HG03064 (cell line): ENCODE measurements at regions not wholly inside any gene's neighbourhood (a gene's known extent, or its start where the extent isn't known, plus 50 kb on each side); places are given as distances from the start of the nearest gene placed in this dataset.

ENCODE experiments used
- ATAC-seq: cut with Tn5 transposase; IDR thresholded peaks from one replicate; pipeline ENCODE4 v1.9.1; 2021; ENCODE audit warnings: low read depth; ENCODE audit not compliant: unreplicated experiment

DNA sequence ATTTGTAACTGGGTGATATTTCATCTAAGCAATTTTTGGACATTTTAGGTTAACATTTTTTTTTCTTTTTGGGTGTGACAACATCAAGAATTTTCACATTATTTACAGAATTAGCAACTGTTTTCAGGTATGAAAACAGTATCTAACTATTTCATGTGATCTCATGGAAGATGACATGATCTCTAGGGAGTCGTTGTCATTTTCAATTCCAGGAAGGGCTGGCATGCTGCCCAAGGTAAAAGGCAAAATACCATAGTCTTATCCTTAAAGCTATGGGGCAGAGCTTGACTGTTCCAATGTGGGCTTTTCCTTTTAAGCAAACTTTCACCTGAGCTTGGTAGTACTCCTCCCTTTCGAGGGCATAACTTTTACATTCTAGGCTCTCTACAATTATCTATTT, 443.7 kb downstream of the DSEL start:
- no peak for ATAC-seq

GRCh38 chr18:67068608-67069007, 447.9 kb downstream of the DSEL start:
- no peak for ATAC-seq

- ATAC-seq: no peak
These were observed 443.4 kb upstream of the CDH19 start for GRCh38 chr18:67047334-67047733.

DNA sequence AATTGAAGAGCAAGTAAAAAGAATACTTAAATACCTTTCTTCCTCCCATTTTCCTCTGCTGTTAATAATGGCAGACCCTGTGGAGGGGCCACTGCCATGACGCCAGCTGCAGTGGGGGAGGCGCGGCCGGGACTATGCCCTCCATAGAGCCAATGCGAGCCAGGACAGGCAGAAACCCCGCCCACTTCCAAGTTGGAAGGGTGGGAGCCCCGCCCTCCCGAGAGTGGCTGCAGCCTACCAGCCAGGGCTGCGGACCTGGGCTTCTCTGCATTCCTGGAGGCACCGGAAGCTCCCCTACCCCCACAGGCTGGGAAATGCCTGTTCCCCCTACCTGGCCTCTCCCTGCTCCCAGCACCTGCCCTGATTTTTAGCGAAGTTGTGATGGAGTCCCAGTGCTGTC, 439.4 kb upstream of the CDH19 start:
- no peak for ATAC-seq

GRCh38 chr18:67041334-67041733, 437.4 kb upstream of the CDH19 start:
- ATAC-seq: no peak

DNA sequence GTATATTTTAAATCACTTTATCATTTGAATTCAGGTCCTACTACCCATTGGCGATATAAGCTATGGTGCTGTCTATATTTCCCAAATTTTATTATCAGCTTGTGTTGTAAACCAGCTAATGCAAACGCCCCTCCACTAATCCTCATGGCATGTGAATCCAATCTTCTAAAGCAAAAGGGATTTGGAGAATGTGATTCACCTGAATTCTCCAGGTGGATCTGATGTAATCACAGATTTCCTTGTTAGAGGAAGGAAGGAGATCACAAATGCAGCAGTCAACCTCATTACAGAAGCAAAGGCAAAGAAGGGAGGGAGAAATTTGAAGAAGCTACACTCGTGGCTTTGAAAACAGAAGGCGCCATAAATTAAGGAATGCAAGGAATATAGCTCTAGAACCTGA, 431.1 kb upstream of the CDH19 start:
- no peak for ATAC-seq

GRCh38 chr18:67023059-67023458, 419.2 kb upstream of the CDH19 start:
- no peak for ATAC-seq

GRCh38 chr18:67010919-67011318, 407.0 kb upstream of the CDH19 start:
- no peak for ATAC-seq

- ATAC-seq: no peak
These were observed 404.1 kb upstream of the CDH19 start for GRCh38 chr18:67007999-67008398.

DNA sequence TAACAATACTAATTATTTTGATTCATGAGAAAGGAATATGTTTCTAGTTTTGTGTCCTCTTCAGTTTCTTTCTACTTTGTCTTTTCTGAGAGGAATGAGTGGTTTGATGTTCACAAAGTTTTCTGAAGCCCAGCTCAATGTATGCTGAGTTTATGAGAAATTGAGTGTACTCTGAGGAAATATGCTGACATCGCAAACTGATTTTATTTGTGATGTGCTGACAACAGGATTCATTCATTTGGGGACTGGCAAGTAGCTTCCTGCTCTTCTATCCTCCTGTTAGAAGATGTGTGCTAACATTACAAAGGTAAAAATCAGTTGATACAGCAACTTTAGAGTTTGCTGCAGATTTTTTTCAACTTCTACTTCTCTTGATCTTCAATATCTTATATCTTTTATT, 403.2 kb upstream of the CDH19 start:
- no peak for ATAC-seq

DNA sequence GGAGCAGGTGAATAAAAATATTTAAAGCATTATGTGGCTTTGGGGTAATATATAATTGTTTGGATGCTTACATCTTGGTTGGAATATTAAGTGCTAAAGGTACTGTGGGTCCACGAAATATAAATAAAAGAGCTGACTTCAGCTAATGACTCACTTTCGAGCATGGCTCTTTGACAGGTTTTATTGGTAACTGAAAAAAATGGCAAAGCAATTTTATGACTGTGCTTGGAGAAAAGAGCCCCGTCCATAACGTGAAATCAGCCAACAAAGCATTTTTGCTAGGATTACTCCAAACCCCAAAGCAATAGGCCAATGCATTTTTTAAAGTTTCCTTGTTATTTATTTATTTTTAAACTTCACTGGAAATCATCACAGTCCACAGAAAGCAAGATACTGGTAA, 397.2 kb upstream of the CDH19 start:
- no peak for ATAC-seq

- ATAC-seq: no peak
These were observed 395.1 kb upstream of the CDH19 start for GRCh38 chr18:66999003-66999402.

DNA sequence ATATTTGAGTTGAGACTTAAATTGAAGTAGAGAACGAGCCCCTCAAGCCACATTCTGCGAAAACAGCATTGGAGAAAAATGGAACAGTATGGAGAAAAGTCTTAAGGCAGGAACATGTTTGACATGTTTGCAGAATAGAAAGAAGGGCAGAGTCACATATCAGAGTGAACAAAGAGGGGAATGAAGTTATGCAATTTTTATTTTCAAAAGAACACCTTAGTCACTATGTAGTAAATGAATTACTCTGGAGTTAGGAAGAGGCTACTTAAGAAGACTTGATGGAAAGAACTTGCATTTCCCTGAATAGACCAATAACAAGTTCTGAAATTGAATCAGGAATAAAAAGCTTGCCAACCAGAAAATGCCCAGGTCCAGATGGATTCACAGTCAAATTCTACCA, 391.4 kb upstream of the CDH19 start:
- no peak for ATAC-seq

DNA sequence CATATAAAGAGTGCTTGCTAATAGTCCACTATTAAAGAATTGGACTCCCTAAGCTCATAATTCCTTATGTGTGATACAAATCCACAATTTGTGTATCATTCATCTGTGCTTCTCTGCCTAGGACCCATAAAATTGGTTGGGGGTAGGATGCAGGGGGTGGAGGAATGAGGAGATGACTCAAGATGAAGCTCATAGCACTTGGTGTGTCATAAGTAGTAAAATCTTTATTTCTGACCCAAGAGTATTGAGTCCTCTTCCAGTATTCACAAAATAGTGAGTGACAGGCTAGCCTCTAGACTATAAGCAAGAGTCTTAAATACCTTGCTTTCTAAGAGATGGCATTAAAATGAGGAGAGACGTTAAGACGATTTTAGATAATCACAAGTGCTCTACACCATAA, 390.9 kb upstream of the CDH19 start:
- no peak for ATAC-seq

- ATAC-seq: no peak
These were observed 389.6 kb upstream of the CDH19 start for GRCh38 chr18:66993492-66993891.

- no peak for ATAC-seq
These were observed 387.0 kb upstream of the CDH19 start for GRCh38 chr18:66990909-66991308.

DNA sequence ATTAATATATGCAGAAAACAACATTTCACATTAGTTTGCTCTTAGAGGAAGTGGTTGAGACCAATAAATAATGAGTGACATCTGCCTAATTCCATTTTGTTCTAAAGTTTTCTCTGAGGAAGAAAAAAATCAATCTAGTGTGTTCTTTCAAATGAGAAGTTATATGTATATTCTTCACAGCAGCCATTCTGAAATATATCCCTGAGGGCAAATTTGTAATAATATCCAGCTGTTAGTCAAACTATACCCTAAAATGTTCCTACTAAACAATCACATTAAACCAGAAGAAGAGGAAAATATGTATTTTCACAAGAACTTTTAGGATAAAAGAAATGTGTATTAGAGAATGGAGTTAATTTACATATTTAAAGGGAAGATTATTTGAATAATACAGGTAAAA, 375.1 kb upstream of the CDH19 start:
- no peak for ATAC-seq

GRCh38 chr18:66972681-66973080, 368.8 kb upstream of the CDH19 start:
- ATAC-seq: no peak

DNA sequence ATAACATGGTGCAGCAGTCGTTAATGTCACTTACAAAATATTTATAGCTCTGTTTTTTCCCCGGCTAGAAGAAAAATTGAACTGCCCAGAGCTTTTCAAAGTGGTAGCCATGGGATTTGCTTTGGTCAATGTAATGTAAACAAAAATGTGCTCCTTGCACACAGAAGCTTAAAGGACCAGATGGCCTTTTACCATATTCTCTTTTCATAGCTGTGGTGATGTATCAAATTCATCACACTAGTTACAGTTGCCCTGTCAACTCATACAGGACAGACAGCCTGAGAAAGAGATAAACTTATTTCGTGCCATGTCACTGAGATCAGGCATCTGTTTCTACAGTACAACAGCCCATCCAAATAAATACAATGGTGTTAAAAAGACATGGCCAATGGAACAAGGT, 368.1 kb upstream of the CDH19 start:
- no peak for ATAC-seq

GRCh38 chr18:66966171-66966570, 362.3 kb upstream of the CDH19 start:
- ATAC-seq: no peak

DNA sequence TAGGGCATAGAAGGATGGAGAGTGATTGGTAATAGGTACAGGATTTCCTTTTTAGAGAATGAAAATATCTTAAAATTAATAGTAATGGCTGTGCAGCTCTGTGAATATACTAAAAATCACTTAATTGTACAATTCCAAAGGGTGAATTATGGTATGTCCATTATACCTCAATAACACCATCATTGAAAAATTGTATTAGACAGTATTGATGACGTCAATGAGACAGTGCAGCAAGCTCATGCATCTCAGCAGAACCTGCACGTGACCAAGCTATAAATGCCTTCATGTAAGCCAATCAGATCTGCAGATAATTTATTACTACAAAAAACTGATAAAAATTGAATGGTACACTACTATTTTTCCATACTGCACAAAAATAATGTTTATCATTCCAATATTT, 354.4 kb upstream of the CDH19 start:
- ATAC-seq: no peak

- no peak for ATAC-seq
These were observed 347.9 kb upstream of the CDH19 start for GRCh38 chr18:66951750-66952149.

DNA sequence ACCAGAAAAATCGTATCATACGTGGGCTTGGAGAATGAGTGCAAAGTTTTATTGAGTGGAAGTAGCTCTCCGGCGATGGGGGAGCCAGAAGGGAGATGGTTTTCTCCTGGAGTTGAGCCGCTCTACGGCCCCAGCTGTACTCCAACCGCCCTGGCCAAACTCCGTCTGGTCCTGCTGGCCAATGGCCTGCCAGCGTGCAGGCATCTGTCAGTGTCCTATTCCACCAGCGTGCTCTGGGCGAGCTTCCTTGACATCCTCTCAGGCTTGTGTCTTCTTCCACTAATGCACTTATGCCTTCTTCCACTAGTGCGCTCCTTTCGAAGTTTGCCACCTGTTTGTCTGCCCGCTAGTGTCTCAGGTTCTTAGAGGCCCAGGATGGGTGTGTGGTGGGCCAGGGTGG, 345.5 kb upstream of the CDH19 start:
- ATAC-seq: no peak

GRCh38 chr18:66937546-66937945, 333.7 kb upstream of the CDH19 start:
- no peak for ATAC-seq
